DND-41 (cell line): ENCODE measurements at regions not wholly inside any gene's neighbourhood (a gene's known extent, or its start where the extent isn't known, plus 50 kb on each side); places are given as distances from the start of the nearest gene placed in this dataset.

Source experiments
- ATAC-seq: fragments of 200-7000 bp; cut with Tn5 transposase; 3 replicates; pipeline ENCODE4 v1.9.1; 2021; ENCODE audit warnings: low read depth; ENCODE audit not compliant: insufficient read depth
- DNase-seq: peaks from one replicate; pipeline ENCODE4 v3.0.0-alpha.2; 2020
- H2AFZ ChIP-seq: 2 replicates; pipeline ENCODE4 v1.6.0; 2012; ENCODE audit warnings: low read depth, low read length
- H3K27ac ChIP-seq: 2 replicates; pipeline ENCODE4 v1.5.1; 2012; ENCODE audit warnings: low read length, inconsistent platforms
- H3K27me3 ChIP-seq: fragments of 200-600 bp; sonication (generic); 2 replicates; pipeline ENCODE4 v1.6.0; 2012; ENCODE audit warnings: low read length, mild to moderate bottlenecking, inconsistent platforms; ENCODE audit not compliant: insufficient read depth, poor library complexity
- H3K36me3 ChIP-seq: 2 replicates; pipeline ENCODE4 v1.5.1; 2012; ENCODE audit warnings: low read length, inconsistent platforms; ENCODE audit not compliant: insufficient read depth
- H3K4me1 ChIP-seq: 2 replicates; pipeline ENCODE4 v1.5.1; 2012; ENCODE audit warnings: mild to moderate bottlenecking, low read length; ENCODE audit not compliant: insufficient read depth
- H3K4me2 ChIP-seq: 2 replicates; pipeline ENCODE4 v1.6.0; 2012; ENCODE audit warnings: mild to moderate bottlenecking, moderate library complexity, low read length, inconsistent platforms; ENCODE audit not compliant: insufficient read depth
- H3K4me3 ChIP-seq, 2 experiments: fragments of 200-600 bp in 1 of 2; shearing (Covaris generic) in 1 of 2; 2 replicates each; pipeline ENCODE4 v1.5.1; 2012 to 2016; ENCODE audit warnings: inconsistent platforms in 2 of 2, low read length in 2 of 2, mild to moderate bottlenecking in 2 of 2, low read depth in 1 of 2, moderate library complexity in 1 of 2
- H3K79me2 ChIP-seq: 2 replicates; pipeline ENCODE4 v1.6.0; 2012; ENCODE audit warnings: low read length, inconsistent platforms; ENCODE audit not compliant: insufficient read depth
- H3K9ac ChIP-seq: 2 replicates; pipeline ENCODE4 v1.6.0; 2012; ENCODE audit warnings: low read depth, mild to moderate bottlenecking, inconsistent platforms, low read length, moderate library complexity
- H3K9me3 ChIP-seq: 2 replicates; pipeline ENCODE4 v1.5.1; 2012; ENCODE audit warnings: low read length, moderate library complexity, mild to moderate bottlenecking, inconsistent platforms; ENCODE audit not compliant: insufficient read depth, severe bottlenecking
- H4K20me1 ChIP-seq: 2 replicates; pipeline ENCODE4 v1.6.0; 2012; ENCODE audit warnings: low read length; ENCODE audit not compliant: insufficient read depth
- CTCF ChIP-seq: IDR thresholded peaks from 2 replicates; pipeline ENCODE4 v1.5.1; 2012; ENCODE audit warnings: borderline replicate concordance, low read length, moderate library complexity, mild to moderate bottlenecking; ENCODE audit not compliant: poor library complexity, severe bottlenecking; ENCODE audit errors: extremely low read depth
- EZH2 ChIP-seq: IDR thresholded peaks from 3 replicates; pipeline ENCODE4 v1.6.1; 2012; ENCODE audit warnings: borderline replicate concordance, low read depth, mild to moderate bottlenecking, moderate library complexity, low read length, inconsistent platforms; ENCODE audit not compliant: severe bottlenecking

GRCh38 chr13:61258185-61258584 lies 157.5 kb downstream of the PCDH20 start:
- TF ChIP-seq EZH2 = no peak
- no peak for TF ChIP-seq CTCF
- H3K27ac ChIP-seq = no peak overlapping the region
- H3K9me3 ChIP-seq = no peaks in the 10 kb centered on the region
- H2AFZ ChIP-seq = no peak overlapping the region
- no peak for ATAC-seq
- no peaks in the 10 kb centered on the region for H3K79me2 ChIP-seq
- DNase-seq = no peak
- H4K20me1 ChIP-seq = no peaks in the 10 kb centered on the region
- H3K4me3 ChIP-seq = no peak overlapping the region
- no peaks in the 10 kb centered on the region for H3K36me3 ChIP-seq
- no peaks in the 10 kb centered on the region for H3K4me1 ChIP-seq
- no peak overlapping the region for H3K9ac ChIP-seq
- H3K27me3 ChIP-seq = no peaks in the 10 kb centered on the region
- H3K4me2 ChIP-seq = no peak overlapping the region

GRCh38 chr13:61255040-61255796 lies 160.4 kb downstream of the PCDH20 start:
- peak; percentile 11 for DNase-seq
- Histone ChIP-seq H3K9ac (no peak overlapping the region), H3K4me2 (no peak overlapping the region), H3K27ac (no peak overlapping the region), H3K4me3 (no peak overlapping the region), H4K20me1 (no peaks in the 10 kb centered on the region), H3K36me3 (no peaks in the 10 kb centered on the region), H3K9me3 (no peaks in the 10 kb centered on the region), H3K4me1 (no peaks in the 10 kb centered on the region), H2AFZ (no peak overlapping the region), H3K27me3 (no peaks in the 10 kb centered on the region), H3K79me2 (no peaks in the 10 kb centered on the region)
- TF ChIP-seq CTCF (peak; percentile 25), EZH2 (no peak)
- no peak for ATAC-seq

- no peak overlapping the region for H2AFZ ChIP-seq
- DNase-seq (no peak), ATAC-seq (no peak)
- no peaks in the 10 kb centered on the region for H4K20me1 ChIP-seq
- TF ChIP-seq EZH2 (no peak), CTCF (no peak)
- no peaks in the 10 kb centered on the region for H3K36me3 ChIP-seq
- H3K9me3 ChIP-seq = no peaks in the 10 kb centered on the region
- no peak overlapping the region for H3K27ac ChIP-seq
- H3K9ac ChIP-seq = no peak overlapping the region
- no peak overlapping the region for H3K4me2 ChIP-seq
- no peaks in the 10 kb centered on the region for H3K27me3 ChIP-seq
- no peaks in the 10 kb centered on the region for H3K79me2 ChIP-seq
- no peak overlapping the region for H3K4me3 ChIP-seq
- no peaks in the 10 kb centered on the region for H3K4me1 ChIP-seq
Observed at GRCh38 chr13:61253105-61253877, 162.4 kb downstream of the PCDH20 start.
